NB4 (cell line): ENCODE measurements at regions not wholly inside any gene's neighbourhood (a gene's known extent, or its start where the extent isn't known, plus 50 kb on each side); places are given as distances from the start of the nearest gene placed in this dataset.

ENCODE experiments used
- CTCF ChIP-seq: IDR thresholded peaks from one replicate; pipeline ENCODE4 v1.5.1; 2012; ENCODE audit warnings: low read depth, low read length
- MAX ChIP-seq: IDR thresholded peaks from 2 replicates; pipeline ENCODE4 v1.6.1; 2011; ENCODE audit warnings: low read depth, low read length
- MYC ChIP-seq: IDR thresholded peaks from 2 replicates; pipeline ENCODE4 v1.6.1; 2011; ENCODE audit warnings: low read depth, low read length
- POLR2A ChIP-seq: IDR thresholded peaks from 2 replicates; pipeline ENCODE4 v1.6.1; 2011; ENCODE audit warnings: mild to moderate bottlenecking; ENCODE audit not compliant: insufficient read length; ENCODE audit errors: extremely low read depth

- no peak for TF ChIP-seq MYC
- TF ChIP-seq CTCF = no peak
- no peak for TF ChIP-seq MAX
- TF ChIP-seq POLR2A = no peak
Observed at GRCh38 chr2:183244300-183244844, 120.1 kb downstream of the NUP35 start.
